NCI-H2081 treated with DMSO at 0.1 percent for 48 hours (cell line): ENCODE measurements at regions not wholly inside any gene's neighbourhood (a gene's known extent, or its start where the extent isn't known, plus 50 kb on each side); places are given as distances from the start of the nearest gene placed in this dataset.
"Not testable (repeated sequence)": the region's sequence is repeated elsewhere in the genome, so short reads cannot be mapped to it uniquely, and the experiment has no call there.

Source experiments
- DNase-seq: peaks from one replicate; lab custom pipeline; 2025; lab: John Stamatoyannopoulos, UW

DNA sequence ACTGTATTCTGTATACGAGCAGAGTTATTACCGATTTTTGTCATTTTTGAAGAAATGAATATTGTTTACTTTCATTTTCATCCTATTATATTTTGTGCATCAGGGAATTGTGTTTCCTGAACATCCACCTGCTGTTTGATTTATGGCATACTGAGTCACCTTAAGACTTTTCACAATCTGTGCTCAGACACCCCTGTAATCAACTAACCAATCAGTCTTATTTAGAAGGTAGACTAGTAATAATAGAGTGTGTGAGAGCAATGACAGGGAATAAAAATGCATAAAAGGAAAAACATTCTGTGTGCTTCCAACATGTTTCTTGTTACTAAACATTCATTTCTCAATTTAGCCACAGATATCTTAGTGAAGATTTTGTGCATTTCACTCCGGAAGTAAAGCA lies 1413.6 kb upstream of the ACO1 start:
- DNase-seq: peak; percentile 81

GRCh38 chr9:30972654-30973053 lies 1411.8 kb upstream of the ACO1 start:
- no peak for DNase-seq

GRCh38 chr9:30977965-30978364 lies 1406.5 kb upstream of the ACO1 start:
- DNase-seq: no peak

- no peak for DNase-seq
These were observed 1402.1 kb upstream of the ACO1 start for GRCh38 chr9:30982301-30982700.

- DNase-seq: no peak
These were observed 1388.3 kb upstream of the ACO1 start for GRCh38 chr9:30995956-30996738.

DNA sequence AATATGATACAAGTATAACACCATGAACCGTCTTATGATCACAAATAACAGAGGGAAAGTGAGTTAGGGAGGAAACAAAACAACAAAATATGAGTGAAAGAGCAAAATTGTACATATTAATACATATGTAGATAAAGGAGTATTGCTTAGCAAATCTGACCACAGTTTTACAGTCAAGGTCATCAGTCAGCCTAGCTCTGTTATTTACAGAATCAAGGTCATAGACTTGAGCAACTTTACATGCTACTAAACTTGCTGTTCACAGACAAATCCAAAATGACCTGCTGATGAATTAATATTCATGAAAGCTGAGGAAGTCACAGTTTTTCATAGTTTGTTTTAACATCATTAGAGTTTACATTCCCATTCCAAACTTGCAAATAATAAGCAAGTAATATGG lies 1387.7 kb upstream of the ACO1 start:
- DNase-seq: no peak

DNA sequence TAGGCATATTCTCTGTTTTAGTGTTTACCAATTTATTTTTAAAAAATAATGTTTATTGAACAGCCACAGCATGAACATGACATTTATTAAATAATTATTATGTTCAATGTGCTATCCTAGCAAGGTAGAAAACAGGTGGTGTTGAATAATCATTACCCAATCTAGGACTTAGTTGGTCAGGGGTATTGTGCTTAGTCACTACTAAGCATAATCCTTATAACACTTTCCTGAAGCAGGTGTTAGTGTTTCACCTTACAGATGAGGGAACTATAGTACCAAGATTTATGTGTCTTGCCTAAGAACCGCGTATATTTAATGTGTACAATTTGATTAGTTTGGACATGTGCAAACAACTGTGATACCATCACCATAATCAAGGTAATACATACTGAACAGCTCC lies 1387.2 kb upstream of the ACO1 start:
- DNase-seq: no peak

GRCh38 chr9:31005086-31005665 lies 1379.3 kb upstream of the ACO1 start:
- DNase-seq: no peak

GRCh38 chr9:31013371-31013770 lies 1371.1 kb upstream of the ACO1 start:
- no peak for DNase-seq

DNA sequence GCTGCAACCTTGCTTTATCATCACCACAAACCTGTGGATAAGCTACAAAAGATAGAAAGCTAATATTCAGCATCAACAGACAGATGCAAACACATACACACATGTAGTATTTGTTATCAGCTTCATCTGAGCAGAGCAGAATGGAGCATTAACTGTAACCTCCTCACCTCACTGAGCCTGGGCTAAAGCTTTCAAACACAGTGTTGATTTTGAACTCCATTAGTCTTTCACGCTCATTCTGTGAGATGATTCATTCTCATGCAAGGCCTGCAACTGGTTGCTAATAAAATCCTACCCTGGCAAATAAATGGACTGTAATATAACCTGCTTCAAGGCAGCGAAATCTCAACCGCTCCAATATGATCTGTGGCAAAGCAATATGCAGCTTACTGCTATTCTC lies 1360.6 kb upstream of the ACO1 start:
- DNase-seq: peak; percentile 56

DNA sequence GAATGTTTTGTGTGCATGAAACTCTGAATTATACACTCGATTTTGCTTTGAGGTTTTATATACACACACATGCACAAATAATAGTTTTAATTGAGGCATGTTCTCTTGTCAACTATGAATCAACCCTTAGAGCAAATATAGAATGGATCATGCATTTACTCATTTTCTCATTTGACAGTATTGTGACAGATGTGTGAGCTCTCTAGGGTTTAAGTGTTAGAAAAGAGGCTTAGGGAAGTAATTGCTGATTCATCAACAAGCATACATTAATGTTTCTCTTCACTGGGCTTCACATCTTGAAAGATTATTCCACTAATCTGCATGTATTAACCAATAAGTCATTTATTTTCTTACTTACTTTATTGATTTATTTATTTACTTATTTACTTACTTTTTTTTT lies 1356.8 kb upstream of the ACO1 start:
- no peak for DNase-seq

DNA sequence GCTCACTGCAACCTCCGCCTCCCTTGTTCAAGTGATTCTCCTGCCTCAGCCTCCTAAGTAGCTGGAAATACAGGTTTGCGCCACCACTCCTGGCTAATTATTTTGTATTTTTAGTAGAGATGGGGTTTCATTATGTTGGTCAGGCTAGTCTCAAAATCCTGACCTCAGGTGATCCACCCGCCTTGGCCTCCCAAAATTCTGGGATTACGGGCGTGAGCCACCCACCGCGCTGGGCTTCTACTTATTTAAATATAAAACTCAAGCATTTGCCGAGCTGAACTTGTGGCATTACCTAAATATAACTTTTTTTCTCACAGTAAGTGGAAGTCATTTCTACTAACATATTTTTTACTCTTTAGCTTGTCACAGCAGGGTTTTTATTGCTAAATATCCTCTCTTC lies 1356.3 kb upstream of the ACO1 start:
- no peak for DNase-seq

- no peak for DNase-seq
These were observed 1353.7 kb upstream of the ACO1 start for GRCh38 chr9:31030741-31031202.

- DNase-seq: no peak
These were observed 1352.2 kb upstream of the ACO1 start for GRCh38 chr9:31032206-31032605.

- peak; percentile 86 for DNase-seq
These were observed 1350.1 kb upstream of the ACO1 start for GRCh38 chr9:31034311-31034710.

- DNase-seq: no peak
These were observed 1343.9 kb upstream of the ACO1 start for GRCh38 chr9:31040564-31040963.

- DNase-seq: no peak
These were observed 1338.6 kb upstream of the ACO1 start for GRCh38 chr9:31045810-31046209.

GRCh38 chr9:31061592-31061991 lies 1322.9 kb upstream of the ACO1 start:
- DNase-seq: not testable (repeated sequence)

GRCh38 chr9:31065691-31066090 lies 1318.8 kb upstream of the ACO1 start:
- no peak for DNase-seq

GRCh38 chr9:31067418-31067817 lies 1317.0 kb upstream of the ACO1 start:
- no peak for DNase-seq

- no peak for DNase-seq
These were observed 1312.7 kb upstream of the ACO1 start for GRCh38 chr9:31071606-31072286.

DNA sequence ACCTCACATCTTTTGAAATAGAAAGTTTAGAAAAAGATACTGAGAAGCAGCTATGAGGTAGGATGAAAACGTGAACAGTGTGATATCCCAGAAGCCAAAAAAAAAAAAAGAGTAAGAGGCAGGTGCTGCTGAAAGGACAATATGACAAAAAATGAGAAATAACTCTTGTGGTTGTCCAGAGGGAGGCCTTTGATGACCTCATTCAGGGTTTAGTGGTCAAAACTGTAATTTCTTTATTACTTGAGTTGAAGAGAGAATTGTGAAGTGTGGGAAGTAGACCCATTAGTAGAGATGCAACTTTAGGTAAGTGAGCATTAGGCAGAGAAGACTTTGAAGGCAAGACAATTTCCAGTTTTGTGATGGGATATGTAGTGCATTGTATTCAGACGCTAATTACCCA lies 1306.3 kb upstream of the ACO1 start:
- DNase-seq: no peak

GRCh38 chr9:31084350-31084749 lies 1300.1 kb upstream of the ACO1 start:
- DNase-seq: no peak
